ENCODE measurements at regions not wholly inside any gene's neighbourhood (a gene's known extent, or its start where the extent isn't known, plus 50 kb on each side); places are given as distances from the start of the nearest gene placed in this dataset.

DNA sequence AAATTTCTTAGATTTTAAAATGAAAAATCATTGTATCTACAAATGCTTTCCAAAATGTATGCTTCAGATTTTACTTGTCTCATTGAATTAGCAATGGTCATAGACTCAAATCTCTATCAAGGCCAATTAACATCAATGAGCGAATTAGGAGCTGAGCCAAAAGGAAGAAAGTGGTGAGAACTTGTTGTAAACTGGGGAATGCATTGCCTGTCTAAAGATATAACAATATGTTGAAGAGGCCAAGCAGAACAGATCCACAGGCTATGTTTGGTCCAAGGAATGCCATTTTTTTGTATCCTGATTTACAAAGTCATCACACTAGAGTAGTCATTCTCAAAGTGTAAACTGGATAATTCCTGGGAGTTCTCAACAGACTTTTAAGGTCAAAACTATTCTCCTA is 370.7 kb downstream of the GJA1 start:
- TF ChIP-seq EP300 (IDR thresholded peaks at IDR 0.05) (no peak), CTCF (IDR thresholded peaks at IDR 0.05) (no peak), POLR2A (IDR thresholded peaks at IDR 0.05) (no peak), POLR2AphosphoS5 (IDR thresholded peaks at IDR 0.05) (no peak)

All from gastroesophageal sphincter (tissue), 3 donors.